ENCODE measurements at regions not wholly inside any gene's neighbourhood (a gene's known extent, or its start where the extent isn't known, plus 50 kb on each side); places are given as distances from the start of the nearest gene placed in this dataset.
A peak's percentile ranks its signal among the peaks of the same experiment; 100 is the strongest.
"Not testable (repeated sequence)": the region's sequence is repeated elsewhere in the genome, so short reads cannot be mapped to it uniquely, and the experiment has no call there.

GRCh38 chr12:54116055-54116454 lies 62.4 kb downstream of the HOXC4 start:
- H2AFZ ChIP-seq (ENCODE audit: insufficient read depth, low read length, poor library complexity); H2AK5ac ChIP-seq (ENCODE audit: low read length): not testable (repeated sequence)

DNA sequence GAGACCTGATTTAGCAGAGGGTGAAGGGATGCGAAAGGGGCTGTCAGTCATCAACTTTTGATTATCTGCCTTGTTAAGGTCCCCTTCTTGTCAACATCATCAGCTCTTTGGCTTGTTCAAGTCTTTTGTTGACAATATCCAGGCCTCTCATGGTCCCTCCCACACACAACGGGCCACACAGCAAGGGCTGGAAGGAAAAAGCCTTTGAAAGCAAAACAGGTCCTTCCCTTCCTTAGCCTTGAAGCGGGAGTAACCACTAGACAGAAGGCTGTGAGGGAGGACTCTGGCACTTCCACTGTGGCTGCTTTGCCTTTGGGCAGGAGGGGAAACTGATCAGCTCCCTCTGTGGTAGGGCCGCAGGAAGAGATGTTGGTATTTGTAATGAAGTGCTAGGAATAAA lies 63.8 kb downstream of the HOXC4 start:
- WGBS (ENCODE audit: extremely low coverage, insufficient coverage, insufficient read length): no CpG with 5 or more reads among the region's 4 CpGs
- H3K4me2 ChIP-seq (ENCODE audit: low read length); H4K8ac ChIP-seq (ENCODE audit: low read depth, low read length); H4K12ac ChIP-seq (ENCODE audit: low read depth, low read length); H2AK5ac ChIP-seq (ENCODE audit: low read length); H3K79me1 ChIP-seq (ENCODE audit: low read length); H3K18ac ChIP-seq (ENCODE audit: low read length); H3K27me3 ChIP-seq (ENCODE audit: insufficient read depth, low read length); H3K9me3 ChIP-seq (ENCODE audit: insufficient read depth, low read depth, low read length); H3K79me2 ChIP-seq (ENCODE audit: control insufficient read depth, insufficient read depth, low read length, poor library complexity); H3K27ac ChIP-seq (ENCODE audit: low read depth, low read length); H3K9ac ChIP-seq (ENCODE audit: low read length); H3K4me1 ChIP-seq (ENCODE audit: control insufficient read depth in 1 of 2, insufficient read depth in 2 of 2, low read length in 2 of 2); H2BK120ac ChIP-seq (ENCODE audit: insufficient read depth, low read length, poor library complexity); DNase-seq; H3K4ac ChIP-seq (ENCODE audit: low read depth, low read length); H3K23ac ChIP-seq (ENCODE audit: low read length); H2AFZ ChIP-seq (ENCODE audit: insufficient read depth, low read length, poor library complexity); H3K4me3 ChIP-seq (ENCODE audit: low read depth, low read length); H4K91ac ChIP-seq (ENCODE audit: low read depth, low read length); H2BK5ac ChIP-seq (ENCODE audit: low read depth, low read length, poor library complexity); H3K14ac ChIP-seq (ENCODE audit: low read length); H3K36me3 ChIP-seq (ENCODE audit: control insufficient read depth in 1 of 2, insufficient read depth in 2 of 2, low read length in 2 of 2); H2BK12ac ChIP-seq (ENCODE audit: low read length): not testable (repeated sequence)

More at GRCh38 chr12:54116055-54116454, 62.4 kb downstream of the HOXC4 start:
- H3K79me1 ChIP-seq (ENCODE audit: low read length); H3K9me3 ChIP-seq (ENCODE audit: insufficient read depth, low read depth, low read length); H3K23ac ChIP-seq (ENCODE audit: low read length); H2BK120ac ChIP-seq (ENCODE audit: insufficient read depth, low read length, poor library complexity); H3K4ac ChIP-seq (ENCODE audit: low read depth, low read length); H3K14ac ChIP-seq (ENCODE audit: low read length); H3K9ac ChIP-seq (ENCODE audit: low read length); H4K12ac ChIP-seq (ENCODE audit: low read depth, low read length); H3K79me2 ChIP-seq (ENCODE audit: control insufficient read depth, insufficient read depth, low read length, poor library complexity); H4K8ac ChIP-seq (ENCODE audit: low read depth, low read length); H3K36me3 ChIP-seq (ENCODE audit: control insufficient read depth in 1 of 2, insufficient read depth in 2 of 2, low read length in 2 of 2); H4K91ac ChIP-seq (ENCODE audit: low read depth, low read length); H3K27me3 ChIP-seq (ENCODE audit: insufficient read depth, low read length); H3K4me3 ChIP-seq (ENCODE audit: low read depth, low read length); H3K18ac ChIP-seq (ENCODE audit: low read length); H3K4me2 ChIP-seq (ENCODE audit: low read length); H2BK5ac ChIP-seq (ENCODE audit: low read depth, low read length, poor library complexity); H3K27ac ChIP-seq (ENCODE audit: low read depth, low read length); DNase-seq; H3K4me1 ChIP-seq (ENCODE audit: control insufficient read depth in 1 of 2, insufficient read depth in 2 of 2, low read length in 2 of 2); H2BK12ac ChIP-seq (ENCODE audit: low read length): not testable (repeated sequence)
- WGBS (ENCODE audit: extremely low coverage, insufficient coverage, insufficient read length): no CpG with 5 or more reads among the region's 6 CpGs

DNA sequence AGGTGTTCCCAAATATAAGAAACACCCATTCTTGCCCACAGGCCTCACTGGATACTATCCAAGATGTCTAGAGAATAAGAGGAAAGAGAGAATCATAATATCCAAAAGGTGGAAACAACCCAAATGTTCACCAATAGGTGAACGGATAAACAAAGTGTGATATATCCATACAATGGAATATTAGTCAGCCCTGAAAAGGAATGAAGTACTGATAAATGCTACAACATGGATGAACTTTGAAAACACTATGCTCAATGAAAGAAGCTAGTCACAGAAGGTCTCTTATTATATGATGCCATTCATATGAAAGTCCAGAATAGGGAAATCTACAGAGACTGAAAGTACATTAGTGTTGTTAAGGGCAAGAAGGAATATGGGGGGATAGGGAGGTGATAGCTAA lies 65.4 kb downstream of the HOXC4 start:
- not testable (repeated sequence) for H2BK12ac ChIP-seq (ENCODE audit: low read length); H3K4me2 ChIP-seq (ENCODE audit: low read length); H3K27me3 ChIP-seq (ENCODE audit: insufficient read depth, low read length); H3K18ac ChIP-seq (ENCODE audit: low read length); H3K23ac ChIP-seq (ENCODE audit: low read length); H2AK5ac ChIP-seq (ENCODE audit: low read length); H4K91ac ChIP-seq (ENCODE audit: low read depth, low read length); H3K79me2 ChIP-seq (ENCODE audit: control insufficient read depth, insufficient read depth, low read length, poor library complexity); H2BK120ac ChIP-seq (ENCODE audit: insufficient read depth, low read length, poor library complexity); H3K79me1 ChIP-seq (ENCODE audit: low read length); H3K36me3 ChIP-seq (ENCODE audit: control insufficient read depth in 1 of 2, insufficient read depth in 2 of 2, low read length in 2 of 2); H2AFZ ChIP-seq (ENCODE audit: insufficient read depth, low read length, poor library complexity); H3K4ac ChIP-seq (ENCODE audit: low read depth, low read length); H3K4me3 ChIP-seq (ENCODE audit: low read depth, low read length); H4K8ac ChIP-seq (ENCODE audit: low read depth, low read length); H3K14ac ChIP-seq (ENCODE audit: low read length); H3K9ac ChIP-seq (ENCODE audit: low read length); DNase-seq; H3K4me1 ChIP-seq (ENCODE audit: control insufficient read depth in 1 of 2, insufficient read depth in 2 of 2, low read length in 2 of 2); H2BK5ac ChIP-seq (ENCODE audit: low read depth, low read length, poor library complexity); H3K9me3 ChIP-seq (ENCODE audit: insufficient read depth, low read depth, low read length); H3K27ac ChIP-seq (ENCODE audit: low read depth, low read length); H4K12ac ChIP-seq (ENCODE audit: low read depth, low read length)
- WGBS (ENCODE audit: extremely low coverage, insufficient coverage, insufficient read length): no CpG with 5 or more reads among the region's 1 CpG

- H3K79me2 ChIP-seq (ENCODE audit: control insufficient read depth, insufficient read depth, low read length, poor library complexity); H3K36me3 ChIP-seq (ENCODE audit: control insufficient read depth in 1 of 2, insufficient read depth in 2 of 2, low read length in 2 of 2); H3K23ac ChIP-seq (ENCODE audit: low read length); H2AFZ ChIP-seq (ENCODE audit: insufficient read depth, low read length, poor library complexity); H3K18ac ChIP-seq (ENCODE audit: low read length); H2BK5ac ChIP-seq (ENCODE audit: low read depth, low read length, poor library complexity); H3K4me2 ChIP-seq (ENCODE audit: low read length); H2AK5ac ChIP-seq (ENCODE audit: low read length); H3K79me1 ChIP-seq (ENCODE audit: low read length); H3K4ac ChIP-seq (ENCODE audit: low read depth, low read length); H4K12ac ChIP-seq (ENCODE audit: low read depth, low read length); H4K8ac ChIP-seq (ENCODE audit: low read depth, low read length); H3K9ac ChIP-seq (ENCODE audit: low read length); H3K4me1 ChIP-seq (ENCODE audit: control insufficient read depth in 1 of 2, insufficient read depth in 2 of 2, low read length in 2 of 2); DNase-seq; H3K4me3 ChIP-seq (ENCODE audit: low read depth, low read length); H2BK120ac ChIP-seq (ENCODE audit: insufficient read depth, low read length, poor library complexity); H3K27ac ChIP-seq (ENCODE audit: low read depth, low read length); H4K91ac ChIP-seq (ENCODE audit: low read depth, low read length); H3K9me3 ChIP-seq (ENCODE audit: insufficient read depth, low read depth, low read length); H3K14ac ChIP-seq (ENCODE audit: low read length); H2BK12ac ChIP-seq (ENCODE audit: low read length): not testable (repeated sequence)
- peaks cover 34% of the 10 kb centered on the region for H3K27me3 ChIP-seq (ENCODE audit: insufficient read depth, low read length)
- WGBS (ENCODE audit: extremely low coverage, insufficient coverage, insufficient read length): no CpG with 5 or more reads among the region's 7 CpGs
Measured at GRCh38 chr12:54123981-54124380, 64.8 kb downstream of the SMUG1 start.

DNA sequence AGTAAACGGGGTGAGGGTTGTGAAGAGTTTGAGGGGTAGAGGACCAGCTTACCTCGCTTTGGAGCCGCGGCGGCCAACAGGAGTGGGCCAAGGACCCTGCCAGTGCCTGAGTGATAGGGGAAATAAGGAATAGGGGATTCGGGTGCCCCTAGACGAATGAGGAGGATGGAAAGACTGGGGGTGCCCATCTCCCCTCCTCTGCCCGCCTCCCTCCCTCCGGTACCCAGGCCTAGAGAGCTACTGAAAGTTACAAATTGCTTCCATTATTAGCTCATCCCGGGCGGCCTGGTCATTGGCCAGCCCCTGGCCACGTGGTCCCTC lies 63.1 kb downstream of the SMUG1 start:
- WGBS (ENCODE audit: extremely low coverage, insufficient coverage, insufficient read length): no CpG with 5 or more reads among the region's 12 CpGs
- not testable (repeated sequence) for H3K4me1 ChIP-seq (ENCODE audit: control insufficient read depth in 1 of 2, insufficient read depth in 2 of 2, low read length in 2 of 2); DNase-seq; H3K9me3 ChIP-seq (ENCODE audit: insufficient read depth, low read depth, low read length); H3K36me3 ChIP-seq (ENCODE audit: control insufficient read depth in 1 of 2, insufficient read depth in 2 of 2, low read length in 2 of 2); H2AFZ ChIP-seq (ENCODE audit: insufficient read depth, low read length, poor library complexity); H3K27ac ChIP-seq (ENCODE audit: low read depth, low read length); H2AK5ac ChIP-seq (ENCODE audit: low read length); H3K79me1 ChIP-seq (ENCODE audit: low read length); H4K91ac ChIP-seq (ENCODE audit: low read depth, low read length); H4K12ac ChIP-seq (ENCODE audit: low read depth, low read length); H2BK5ac ChIP-seq (ENCODE audit: low read depth, low read length, poor library complexity); H3K23ac ChIP-seq (ENCODE audit: low read length); H3K4me3 ChIP-seq (ENCODE audit: low read depth, low read length); H3K79me2 ChIP-seq (ENCODE audit: control insufficient read depth, insufficient read depth, low read length, poor library complexity); H3K9ac ChIP-seq (ENCODE audit: low read length); H3K4ac ChIP-seq (ENCODE audit: low read depth, low read length); H3K14ac ChIP-seq (ENCODE audit: low read length); H3K18ac ChIP-seq (ENCODE audit: low read length); H2BK120ac ChIP-seq (ENCODE audit: insufficient read depth, low read length, poor library complexity); H4K8ac ChIP-seq (ENCODE audit: low read depth, low read length); H2BK12ac ChIP-seq (ENCODE audit: low read length)
- H3K4me2 ChIP-seq (ENCODE audit: low read length): peak overlapping the region; percentile 52
- H3K27me3 ChIP-seq (ENCODE audit: insufficient read depth, low read length): peaks cover 49% of the 10 kb centered on the region
